Breast epithelium (tissue), 4 donors: ENCODE measurements at regions not wholly inside any gene's neighbourhood (a gene's known extent, or its start where the extent isn't known, plus 50 kb on each side); places are given as distances from the start of the nearest gene placed in this dataset.

Experiments used
- DNase-seq, 2 donors: peaks; one replicate each; pipeline ENCODE4 v3.0.0-alpha.2; 2019; ENCODE audit warnings: low spot score in 2 of 2
- H3K27ac ChIP-seq, 2 donors: fragments of 200-600 bp; sonication (generic) in 1 of 2; one replicate each; pipeline ENCODE4 v1.5.1; 2016 to 2019; ENCODE audit warnings: mild to moderate bottlenecking in 1 of 2
- H3K27me3 ChIP-seq, 2 donors: fragments of 200-600 bp; sonication (generic) in 1 of 2; one replicate each; pipeline versions ENCODE4 v1.5.1 to v1.6.0; 2017 to 2019; ENCODE audit warnings: control low read depth in 1 of 2, mild to moderate bottlenecking in 1 of 2
- H3K36me3 ChIP-seq: fragments of 200-600 bp; one replicate; pipeline ENCODE4 v1.5.1; 2019
- H3K4me1 ChIP-seq, 2 donors: fragments of 200-600 bp; sonication (generic); one replicate each; pipeline ENCODE4 v1.5.1; 2016 to 2019; ENCODE audit warnings: control low read depth in 1 of 2
- H3K4me3 ChIP-seq, 3 donors: fragments of 200-600 bp; sonication (generic); 1 replicate in 2 of 3; 2 replicates in 1 of 3; pipeline ENCODE4 v1.5.1; 2016 to 2019; ENCODE audit warnings: mild to moderate bottlenecking in 3 of 3, moderate library complexity in 2 of 3
- H3K9me3 ChIP-seq, 2 donors: fragments of 200-600 bp; sonication (generic) in 1 of 2; one replicate each; pipeline ENCODE4 v1.5.1; 2016 to 2019; ENCODE audit warnings: control low read depth in 1 of 2
- POLR2A ChIP-seq: fragments of 450-650 bp; IDR thresholded peaks from one replicate; pipeline ENCODE4 v1.6.1; 2016; ENCODE audit warnings: antibody characterized with exemption, mild to moderate bottlenecking, moderate library complexity
- POLR2AphosphoS5 ChIP-seq, 3 donors: sonication (generic); formaldehyde crosslinking; IDR thresholded peaks; one replicate each; pipeline ENCODE4 v1.6.1; 2017; ENCODE audit warnings: antibody characterized with exemption in 3 of 3
- intact Hi-C: fragments of 100-400 bp; cut with DNase I; formaldehyde crosslinking; loops from one replicate; pipeline ENCODE4 v1.15.1; 2023; ENCODE audit warnings: low total_unique reads
- TF ChIP-seq, protein P1 (sequence below), 3 donors: fragments of 450-650 bp; IDR thresholded peaks; one replicate each; pipeline ENCODE4 v1.5.1; 2016 to 2017; ENCODE audit warnings: antibody characterized with exemption in 3 of 3, mild to moderate bottlenecking in 3 of 3, moderate library complexity in 3 of 3

DNA sequence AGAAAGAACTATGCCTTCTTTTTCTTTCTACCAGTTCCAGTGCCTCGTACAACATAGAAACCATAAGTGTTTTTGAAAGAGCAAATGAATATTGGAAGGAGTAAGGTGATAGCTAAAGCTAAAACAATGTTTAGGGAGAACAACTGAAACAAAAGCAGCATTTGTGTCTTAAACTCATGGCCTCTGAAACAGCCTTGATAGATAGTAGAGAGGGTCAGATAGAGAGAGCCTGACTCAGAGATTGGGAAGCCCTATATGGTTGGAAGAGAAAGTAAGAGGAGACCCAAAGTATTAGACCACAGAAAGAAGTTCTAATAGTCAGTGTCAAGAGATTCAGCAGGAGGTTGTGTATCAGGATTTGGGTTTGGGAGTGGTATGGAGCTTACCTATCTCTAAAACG lies 79.6 kb upstream of the IFNG-AS1 start:
- no peak overlapping the region for H3K27ac ChIP-seq
- H3K9me3 ChIP-seq, result no peaks in the 10 kb centered on the region
- intact Hi-C loops, result no loop called here
- TF ChIP-seq, protein P1, sequence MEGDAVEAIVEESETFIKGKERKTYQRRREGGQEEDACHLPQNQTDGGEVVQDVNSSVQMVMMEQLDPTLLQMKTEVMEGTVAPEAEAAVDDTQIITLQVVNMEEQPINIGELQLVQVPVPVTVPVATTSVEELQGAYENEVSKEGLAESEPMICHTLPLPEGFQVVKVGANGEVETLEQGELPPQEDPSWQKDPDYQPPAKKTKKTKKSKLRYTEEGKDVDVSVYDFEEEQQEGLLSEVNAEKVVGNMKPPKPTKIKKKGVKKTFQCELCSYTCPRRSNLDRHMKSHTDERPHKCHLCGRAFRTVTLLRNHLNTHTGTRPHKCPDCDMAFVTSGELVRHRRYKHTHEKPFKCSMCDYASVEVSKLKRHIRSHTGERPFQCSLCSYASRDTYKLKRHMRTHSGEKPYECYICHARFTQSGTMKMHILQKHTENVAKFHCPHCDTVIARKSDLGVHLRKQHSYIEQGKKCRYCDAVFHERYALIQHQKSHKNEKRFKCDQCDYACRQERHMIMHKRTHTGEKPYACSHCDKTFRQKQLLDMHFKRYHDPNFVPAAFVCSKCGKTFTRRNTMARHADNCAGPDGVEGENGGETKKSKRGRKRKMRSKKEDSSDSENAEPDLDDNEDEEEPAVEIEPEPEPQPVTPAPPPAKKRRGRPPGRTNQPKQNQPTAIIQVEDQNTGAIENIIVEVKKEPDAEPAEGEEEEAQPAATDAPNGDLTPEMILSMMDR (IDR thresholded peaks at IDR 0.05), result no peak
- TF ChIP-seq POLR2A, result no peak
- no peak overlapping the region for H3K4me3 ChIP-seq
- H3K27me3 ChIP-seq, result no peaks in the 10 kb centered on the region
- no peaks in the 10 kb centered on the region for H3K4me1 ChIP-seq
- DNase-seq, result no peak
- no peaks in the 10 kb centered on the region for H3K36me3 ChIP-seq

DNA sequence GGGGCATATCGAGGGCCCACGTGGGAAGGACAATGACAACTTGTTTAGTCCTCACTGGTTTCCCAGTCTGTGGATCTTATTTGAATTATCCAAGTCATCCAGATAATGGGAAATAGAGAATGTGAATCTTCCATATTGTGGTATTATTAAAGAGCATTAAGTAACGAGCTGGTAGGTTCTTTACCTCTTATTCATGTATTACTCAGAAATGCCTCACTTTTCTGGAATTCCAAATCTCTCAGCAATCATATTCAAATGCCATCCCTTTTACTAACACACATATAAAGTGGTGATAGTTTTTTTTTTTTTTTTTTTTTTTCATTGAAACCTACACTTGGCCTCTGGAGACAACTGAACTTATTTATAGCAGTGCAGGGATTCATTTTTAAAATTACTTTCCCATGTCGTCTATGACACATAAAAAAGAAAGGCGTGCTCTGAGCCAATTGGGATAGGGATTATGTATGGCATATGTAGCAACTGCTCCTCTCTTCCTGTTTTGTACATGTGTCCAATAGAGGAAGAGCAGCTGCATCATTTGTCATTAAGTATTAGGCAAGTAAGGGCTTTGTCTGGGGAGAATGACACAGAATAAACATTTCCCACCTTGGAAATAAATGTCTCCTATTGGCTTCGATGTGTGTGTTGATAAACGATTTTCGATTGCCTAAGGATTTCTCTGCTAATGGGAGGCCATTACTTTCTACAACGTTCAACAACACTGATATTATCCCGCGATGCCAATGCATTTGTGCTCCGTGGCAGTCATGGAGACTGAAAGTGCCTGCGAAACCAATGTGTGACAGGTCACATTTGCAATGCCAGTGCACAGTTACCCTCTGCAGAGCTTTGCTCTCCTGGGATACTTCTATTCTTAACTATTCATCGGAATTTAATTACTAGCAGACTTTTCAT lies 78.6 kb upstream of the IFNG-AS1 start:
- no peak for DNase-seq
- Histone ChIP-seq H3K9me3 (no peaks in the 10 kb centered on the region), H3K27me3 (no peaks in the 10 kb centered on the region), H3K36me3 (no peaks in the 10 kb centered on the region), H3K4me3 (no peak overlapping the region), H3K4me1 (no peaks in the 10 kb centered on the region), H3K27ac (no peak overlapping the region)
- TF ChIP-seq, protein P1 (IDR thresholded peaks at IDR 0.05), result no peak
- intact Hi-C loops, result no loop called here

DNA sequence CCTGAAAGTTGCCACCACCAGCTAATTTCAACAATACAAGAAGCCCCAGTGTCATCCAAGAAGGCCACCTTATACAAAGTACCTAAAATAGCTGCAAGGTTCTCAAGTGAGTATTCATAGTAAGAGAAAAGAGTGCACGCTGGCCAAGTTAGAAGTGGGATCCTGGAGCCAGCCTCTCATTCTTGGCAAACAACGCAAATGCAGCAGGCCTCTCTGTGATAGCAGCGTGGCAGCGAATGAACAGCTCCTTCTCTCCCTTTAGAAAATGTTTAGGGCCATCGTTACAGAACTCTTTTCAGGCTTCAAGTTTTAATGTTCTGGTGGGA lies 78.0 kb upstream of the IFNG-AS1 start:
- H3K27ac ChIP-seq, result no peak overlapping the region
- H3K27me3 ChIP-seq, result no peaks in the 10 kb centered on the region
- no peak for DNase-seq
- TF ChIP-seq POLR2A (no peak), POLR2AphosphoS5 (IDR thresholded peaks at IDR 0.05) (no peak)
- TF ChIP-seq, protein P1 (IDR thresholded peaks at IDR 0.05), result no peak
- H3K4me1 ChIP-seq, result no peaks in the 10 kb centered on the region
- intact Hi-C loops, result no loop called here
- no peak overlapping the region for H3K4me3 ChIP-seq
- no peaks in the 10 kb centered on the region for H3K36me3 ChIP-seq
- no peaks in the 10 kb centered on the region for H3K9me3 ChIP-seq

DNA sequence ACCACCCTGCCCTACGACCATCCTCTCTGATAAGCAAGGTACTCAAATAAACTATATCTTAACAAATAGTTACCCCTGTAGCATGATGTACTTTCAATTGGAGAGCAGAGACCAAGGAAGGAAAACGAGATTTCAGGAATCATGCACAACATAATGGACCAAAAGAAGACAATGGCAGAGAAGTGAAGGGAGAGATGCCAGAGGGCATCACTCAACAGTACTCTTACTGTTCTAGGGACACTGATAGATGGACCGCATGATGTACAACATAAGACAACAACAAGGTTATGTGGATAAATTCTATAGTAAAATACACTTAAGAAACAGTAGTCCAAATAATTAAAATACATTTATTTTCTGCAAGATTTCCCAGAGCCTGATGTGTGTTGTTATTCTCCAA lies 77.5 kb upstream of the IFNG-AS1 start:
- H3K4me1 ChIP-seq, result no peaks in the 10 kb centered on the region
- no peak for DNase-seq
- TF ChIP-seq POLR2AphosphoS5 (IDR thresholded peaks at IDR 0.05) (no peak), POLR2A (no peak)
- TF ChIP-seq, protein P1 (IDR thresholded peaks at IDR 0.05), result no peak
- H3K4me3 ChIP-seq, result no peak overlapping the region
- intact Hi-C loops, result no loop called here
- no peak overlapping the region for H3K27ac ChIP-seq
- no peaks in the 10 kb centered on the region for H3K36me3 ChIP-seq
- no peaks in the 10 kb centered on the region for H3K9me3 ChIP-seq
- no peaks in the 10 kb centered on the region for H3K27me3 ChIP-seq

DNA sequence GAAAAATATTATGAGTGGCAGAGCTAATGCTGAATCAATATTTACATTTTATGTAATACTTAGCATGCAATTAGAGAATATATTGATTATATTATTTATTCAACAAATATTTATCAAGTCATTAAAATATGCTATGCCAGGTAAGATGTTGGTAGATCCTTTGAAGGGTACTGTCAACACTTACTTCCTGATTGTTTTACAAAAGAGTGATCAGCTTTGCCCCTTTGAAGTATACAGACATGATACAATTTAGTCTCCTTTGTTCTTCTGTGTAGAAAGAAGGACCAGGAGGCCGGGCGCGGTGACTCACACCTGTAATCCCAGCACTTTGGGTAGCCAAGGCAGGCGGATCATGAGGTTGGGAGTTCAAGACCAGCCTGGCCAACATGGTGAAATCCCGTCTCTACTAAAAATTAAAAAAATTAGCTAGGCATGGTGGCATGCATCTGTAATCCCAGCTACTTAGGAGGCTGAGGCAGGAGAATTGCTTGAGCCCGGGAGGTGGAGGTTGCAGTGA lies 73.9 kb upstream of the IFNG-AS1 start:
- intact Hi-C loops, result no loop called here
- no peaks in the 10 kb centered on the region for H3K4me1 ChIP-seq
- no peak for DNase-seq
- H3K36me3 ChIP-seq, result no peaks in the 10 kb centered on the region
- H3K4me3 ChIP-seq, result no peak overlapping the region
- no peaks in the 10 kb centered on the region for H3K27me3 ChIP-seq
- no peaks in the 10 kb centered on the region for H3K9me3 ChIP-seq
- TF ChIP-seq POLR2AphosphoS5 (IDR thresholded peaks at IDR 0.05) (no peak), POLR2A (no peak)
- TF ChIP-seq, protein P1 (IDR thresholded peaks at IDR 0.05), result no peak
- no peak overlapping the region for H3K27ac ChIP-seq
